SIG-M5 treated with dmso at 0.1 percent for 504 hours (cell line): ENCODE measurements at regions not wholly inside any gene's neighbourhood (a gene's known extent, or its start where the extent isn't known, plus 50 kb on each side); places are given as distances from the start of the nearest gene placed in this dataset.

Source experiments
- DNase-seq: peaks from one replicate; lab custom pipeline; 2025; ENCODE audit not compliant: unreplicated experiment; lab: John Stamatoyannopoulos, UW

DNA sequence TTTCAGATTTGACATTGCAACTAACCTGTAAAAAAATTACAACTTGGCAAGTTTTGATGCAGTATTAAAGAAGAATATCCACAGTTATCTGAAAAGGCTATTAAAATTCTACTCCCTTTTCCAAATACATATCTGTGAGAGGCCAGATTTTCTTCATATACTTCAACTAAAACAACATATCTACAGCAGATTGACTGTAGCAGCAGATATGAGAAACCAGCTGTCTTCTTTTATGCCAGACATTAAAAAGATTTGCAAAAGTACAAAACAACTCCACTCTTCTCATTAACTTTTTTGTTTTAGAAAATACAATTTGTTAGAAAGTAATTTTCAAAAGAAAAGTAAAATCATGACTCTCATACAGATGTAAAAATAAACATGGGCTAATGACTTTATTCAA is 281.1 kb upstream of the PCSK5 start:
- DNase-seq = no peak

DNA sequence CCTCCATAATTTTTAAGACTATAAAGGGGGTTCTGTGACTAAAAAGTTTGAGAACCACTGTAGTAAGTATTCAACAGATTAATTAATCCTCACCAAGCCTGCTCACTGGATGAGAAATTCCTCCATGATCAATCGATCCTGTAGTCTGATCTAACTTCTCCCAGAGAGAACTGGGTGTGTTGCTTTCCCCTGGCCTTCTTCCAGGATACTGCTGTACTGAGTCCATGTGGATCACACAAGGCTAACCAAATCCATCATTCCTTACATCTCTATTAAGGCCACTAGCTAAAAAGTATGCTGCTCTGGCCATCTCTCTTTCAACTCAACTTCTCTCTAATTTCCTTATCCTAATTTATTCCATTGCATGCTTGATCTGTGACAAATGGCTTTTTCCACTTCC is 280.2 kb upstream of the PCSK5 start:
- DNase-seq = no peak

DNA sequence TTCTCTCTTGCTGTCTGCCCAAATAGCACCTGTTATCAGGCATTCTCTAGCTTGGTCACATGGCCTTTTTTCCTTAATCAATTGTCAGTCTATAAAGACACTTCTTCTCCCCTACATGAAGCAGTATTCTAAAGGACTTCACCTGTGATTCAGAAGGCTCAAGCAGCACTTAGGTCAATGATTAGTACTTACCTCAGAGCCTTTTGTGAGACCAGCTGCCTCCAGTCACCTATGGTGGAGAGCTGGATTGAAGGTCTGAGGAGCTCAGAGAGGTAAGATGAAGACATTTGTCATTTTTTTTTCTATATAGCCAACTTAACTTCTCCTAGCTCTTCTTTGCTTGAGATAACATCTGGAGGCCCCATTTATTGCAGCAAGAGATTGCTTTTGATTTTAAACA is 278.3 kb upstream of the PCSK5 start:
- DNase-seq = no peak

DNA sequence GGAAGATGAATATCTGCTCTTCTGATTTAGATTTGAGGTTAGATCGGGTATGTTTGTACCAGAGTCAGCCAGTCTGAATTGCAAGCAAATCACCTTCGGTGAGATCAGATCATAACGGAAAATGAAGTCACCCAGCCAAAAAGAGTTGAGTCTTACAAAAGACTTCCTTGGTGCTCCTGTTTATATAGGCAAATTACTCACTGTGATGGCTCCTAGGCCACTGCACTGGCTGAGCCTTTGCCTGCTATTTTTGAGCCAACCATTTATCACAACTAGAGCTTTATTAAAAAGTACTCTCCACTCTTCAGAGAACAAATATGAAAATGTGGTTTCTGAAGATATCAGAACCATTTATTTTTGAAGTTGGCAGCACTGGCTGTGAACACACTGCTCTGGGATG is 277.7 kb upstream of the PCSK5 start:
- DNase-seq = no peak

DNA sequence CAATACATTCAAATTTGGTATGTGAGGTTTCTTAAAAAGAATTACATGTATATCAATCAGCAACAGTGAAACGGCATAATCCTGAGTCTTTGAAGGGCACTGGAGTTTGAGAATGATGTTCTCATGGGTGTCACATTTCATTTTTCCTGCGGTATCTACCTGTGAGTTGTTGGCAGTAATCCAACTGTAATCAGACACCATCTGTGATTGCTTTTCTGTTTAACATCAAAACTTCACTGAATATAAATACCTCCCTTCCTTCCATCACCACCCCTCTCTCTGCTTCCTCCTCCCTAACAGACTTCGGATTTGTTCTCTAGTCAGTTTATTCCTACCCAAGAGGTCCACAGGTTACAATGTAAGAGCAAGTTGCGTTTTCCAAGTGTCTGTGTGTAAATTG is 275.2 kb upstream of the PCSK5 start:
- no peak for DNase-seq

DNA sequence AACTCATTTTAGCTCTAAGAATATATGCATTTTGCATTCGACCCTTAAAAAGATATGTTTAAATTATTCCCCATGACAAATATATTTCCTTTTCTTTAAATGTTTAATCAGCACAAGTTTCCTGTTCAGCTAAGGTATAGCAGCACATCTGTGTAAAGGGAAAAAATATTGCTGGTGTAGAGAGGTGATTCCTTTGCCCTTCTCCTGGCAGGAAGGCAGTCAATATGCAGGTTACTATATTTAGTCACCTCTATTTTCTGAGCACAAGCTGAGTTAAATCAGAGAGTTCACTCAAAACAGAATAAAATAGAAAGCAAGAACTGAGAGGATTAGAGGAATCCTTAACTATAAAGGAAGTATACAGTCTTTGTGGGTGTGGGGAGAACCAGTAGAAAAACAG is 274.4 kb upstream of the PCSK5 start:
- no peak for DNase-seq

DNA sequence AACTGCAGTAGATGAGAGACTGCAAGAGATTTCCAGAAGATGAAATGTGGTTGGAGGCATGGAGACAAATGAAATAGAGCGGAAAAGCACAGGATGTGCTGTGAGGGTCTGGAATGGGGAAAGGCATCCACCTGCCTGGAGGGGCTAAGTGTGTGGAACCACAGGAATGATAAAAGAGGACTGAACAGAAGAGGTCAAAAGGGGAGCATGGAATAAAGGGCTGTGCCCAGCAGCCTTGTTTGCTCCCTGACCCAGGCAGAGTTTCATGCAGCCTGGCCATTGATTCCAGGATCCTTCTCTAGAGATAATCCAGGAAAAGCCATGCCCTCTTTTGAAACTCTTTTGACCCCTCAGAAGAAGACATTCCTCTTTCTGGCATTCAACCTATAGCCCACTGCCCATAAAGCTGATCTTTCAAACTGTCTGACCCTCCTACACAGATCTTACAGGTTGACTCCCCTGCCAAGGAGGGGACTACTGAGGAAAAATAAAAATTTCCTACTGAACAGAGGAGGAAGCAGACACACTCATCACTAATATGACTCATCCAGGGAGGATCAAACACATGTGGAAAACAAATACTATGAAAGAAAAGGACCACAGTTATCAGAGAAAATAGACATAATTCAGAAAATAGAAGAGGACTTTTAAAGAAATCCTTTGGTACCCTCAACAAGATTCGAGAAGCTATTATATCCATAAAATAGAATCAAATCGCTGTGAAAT is 273.5 kb upstream of the PCSK5 start:
- DNase-seq = no peak

DNA sequence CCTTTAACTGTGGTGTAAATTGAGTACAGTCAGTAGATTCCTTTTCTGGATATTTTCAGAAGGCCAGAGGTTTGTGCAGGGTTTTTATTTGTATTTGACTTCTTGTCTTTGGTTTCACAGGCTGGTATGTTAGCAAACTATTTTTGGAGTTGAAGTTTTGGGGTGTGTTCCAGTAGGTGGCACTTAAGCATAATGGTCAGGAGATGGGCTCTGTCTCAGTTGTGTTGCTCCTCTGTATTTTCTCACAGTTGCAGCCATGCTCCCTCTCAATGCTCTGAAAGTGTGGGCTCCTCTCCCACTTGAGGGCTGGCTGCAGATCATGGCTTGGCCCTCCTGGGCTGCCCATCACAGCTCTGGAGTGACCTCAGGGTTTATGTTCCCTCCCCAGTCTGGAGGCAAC is 267.0 kb upstream of the PCSK5 start:
- DNase-seq = no peak

DNA sequence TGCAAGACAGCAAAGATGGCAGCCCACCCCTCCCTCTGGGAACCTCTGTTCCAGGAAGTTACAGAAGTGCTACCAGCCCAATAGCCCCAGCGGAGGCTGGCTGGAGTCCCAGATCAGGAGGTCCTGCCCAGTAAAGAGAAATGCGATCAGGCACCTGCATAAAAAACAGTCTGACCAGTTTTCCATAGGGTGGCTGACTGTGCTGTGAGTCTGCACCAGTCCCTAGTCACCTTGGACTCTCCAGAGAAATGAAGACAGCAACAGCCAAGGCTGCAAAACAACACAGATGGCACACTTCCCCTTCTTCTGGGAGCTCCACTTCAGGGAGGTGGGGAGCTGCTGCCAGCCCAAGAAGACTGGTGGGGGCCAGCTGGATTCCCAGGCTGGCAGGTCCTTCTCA is 265.5 kb upstream of the PCSK5 start:
- no peak for DNase-seq

DNA sequence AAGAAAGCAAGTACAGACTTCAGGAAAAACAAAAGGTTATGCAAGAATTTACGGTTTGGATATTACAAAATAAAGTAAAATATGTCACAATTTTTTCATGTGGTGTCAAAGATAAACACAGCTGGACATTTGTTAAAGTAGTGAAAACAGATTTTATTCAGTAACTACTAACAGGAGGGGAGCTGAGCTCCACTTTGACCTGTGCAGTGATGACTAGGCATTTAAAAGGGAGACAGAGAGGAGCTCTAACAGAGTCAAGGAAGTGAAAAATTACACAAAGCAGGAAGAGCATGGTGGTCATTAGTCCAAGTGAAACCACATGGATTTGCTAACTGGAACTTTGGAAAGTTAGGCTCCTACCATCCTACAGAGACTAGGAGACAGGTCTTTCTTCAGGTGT is 263.6 kb upstream of the PCSK5 start:
- DNase-seq = no peak

DNA sequence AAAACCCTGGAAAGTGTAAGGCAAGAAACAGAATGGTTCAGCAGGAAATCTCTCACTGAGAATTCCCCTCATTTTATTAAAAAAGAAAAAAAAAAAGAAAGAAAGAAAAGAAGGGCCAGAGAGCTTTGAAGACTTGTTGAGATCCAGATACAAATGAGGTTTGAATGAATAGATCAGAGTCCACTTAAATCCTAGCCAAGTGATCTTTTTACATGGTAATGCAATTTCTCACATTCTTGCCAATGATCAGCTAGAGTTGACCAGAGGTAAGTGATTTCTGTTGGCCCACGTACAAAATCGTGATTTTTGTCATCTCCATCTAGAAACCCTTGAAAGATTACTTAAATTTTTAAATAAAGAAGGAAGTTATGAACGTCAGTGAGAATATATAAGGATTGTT is 261.5 kb upstream of the PCSK5 start:
- no peak for DNase-seq

DNA sequence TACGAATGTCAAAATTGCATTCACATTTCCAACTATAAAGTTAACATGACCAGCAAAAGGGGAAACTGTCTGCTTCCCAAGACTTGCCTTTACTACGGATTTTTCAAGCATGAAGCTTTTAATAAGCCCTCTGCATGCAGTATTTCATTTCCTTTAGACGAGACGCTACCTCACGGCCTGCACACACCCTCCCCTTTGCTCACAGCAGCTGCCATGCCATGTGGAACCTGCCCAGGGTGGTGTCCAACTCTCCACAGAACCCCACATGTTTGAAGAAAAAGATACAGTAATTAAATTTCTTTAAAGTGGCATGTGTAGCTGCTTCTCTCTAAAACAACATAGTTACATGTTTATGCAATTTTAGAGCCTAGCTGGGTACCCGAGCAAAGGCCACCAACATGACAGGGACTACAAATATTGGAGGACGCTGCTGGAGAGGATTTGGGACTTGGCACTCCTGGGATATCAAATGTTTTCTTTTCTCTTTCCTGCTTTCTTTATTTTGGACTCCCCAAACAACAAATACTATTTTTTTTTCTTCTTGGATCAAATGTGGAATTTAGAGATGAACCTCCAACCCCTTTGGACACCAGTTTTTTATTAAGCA is 256.9 kb upstream of the PCSK5 start:
- DNase-seq = no peak

DNA sequence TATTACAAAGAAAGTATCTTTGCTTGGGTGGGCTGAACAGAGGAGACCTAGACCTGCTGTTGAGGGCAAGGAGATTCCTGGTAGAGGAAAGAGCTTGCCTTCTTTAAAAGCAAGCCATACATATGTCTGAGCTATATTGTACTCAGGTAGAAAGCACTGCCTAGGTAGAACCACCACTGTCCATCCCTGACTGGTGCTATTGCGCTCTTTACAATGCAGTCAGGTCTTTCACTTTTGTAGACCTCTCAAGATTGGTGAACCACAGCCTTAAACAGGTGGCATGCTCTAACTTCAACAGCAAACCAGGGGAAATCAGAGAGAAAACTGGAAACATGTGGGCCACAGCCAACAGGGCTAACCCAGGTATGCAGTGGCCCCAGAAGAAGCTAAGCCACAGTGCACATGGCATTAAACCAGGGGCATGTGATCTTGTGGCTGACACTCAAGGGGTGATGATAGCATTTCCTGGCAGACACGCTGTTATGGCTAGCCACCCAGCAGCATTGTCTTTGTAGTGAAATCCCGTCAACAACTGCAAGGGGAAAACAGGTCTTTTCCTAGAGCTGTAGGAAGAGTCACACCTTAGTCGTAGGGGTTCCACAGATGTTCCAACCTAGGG is 253.9 kb upstream of the PCSK5 start:
- no peak for DNase-seq

DNA sequence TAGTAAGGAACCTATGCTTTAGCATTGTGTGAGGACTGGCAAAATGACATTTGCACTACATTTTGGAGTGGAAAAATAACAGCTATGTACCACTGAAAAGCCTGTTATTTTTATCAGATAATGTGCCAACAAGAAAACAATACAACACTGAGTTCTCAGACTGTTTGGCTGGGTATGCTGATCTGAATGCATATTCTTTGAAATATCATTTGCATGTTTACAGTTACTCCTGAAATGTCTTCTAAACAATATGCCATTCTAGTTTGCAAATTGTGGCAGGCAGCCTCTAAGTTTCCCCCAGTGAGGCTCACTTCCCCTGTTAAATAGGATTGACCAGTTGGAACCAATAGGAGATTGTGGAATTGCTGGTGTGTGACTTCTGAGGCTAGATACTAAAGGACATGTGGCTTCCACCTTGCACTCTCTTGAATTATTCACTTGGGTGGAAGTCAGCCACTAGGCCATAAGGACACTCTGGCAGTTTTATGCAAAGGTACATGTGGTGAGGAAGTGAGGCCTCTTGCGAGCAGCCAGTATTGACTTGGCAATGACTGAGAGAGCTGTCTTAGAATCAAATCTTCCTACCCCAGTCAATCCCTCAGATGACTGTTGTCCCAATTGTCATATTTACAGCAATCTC is 250.4 kb upstream of the PCSK5 start:
- DNase-seq = no peak

DNA sequence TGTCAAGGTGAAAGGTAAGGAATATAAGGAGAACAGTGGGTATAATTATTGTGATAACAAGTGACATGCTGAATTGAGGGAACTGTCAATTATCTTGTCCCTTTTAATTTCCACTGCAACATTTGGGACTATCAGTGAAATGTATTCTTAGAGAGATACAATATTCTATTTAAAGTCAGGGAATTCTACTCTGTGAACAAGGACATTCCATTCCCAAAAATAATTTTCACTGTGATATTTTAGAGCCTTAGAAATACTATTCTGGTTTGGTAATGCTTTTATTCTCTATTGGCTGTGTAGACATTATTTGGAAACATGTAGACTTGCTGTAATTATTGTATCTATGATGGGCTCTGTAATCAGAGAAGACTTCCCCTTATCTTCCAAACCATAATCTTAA is 248.0 kb upstream of the PCSK5 start:
- DNase-seq = no peak

DNA sequence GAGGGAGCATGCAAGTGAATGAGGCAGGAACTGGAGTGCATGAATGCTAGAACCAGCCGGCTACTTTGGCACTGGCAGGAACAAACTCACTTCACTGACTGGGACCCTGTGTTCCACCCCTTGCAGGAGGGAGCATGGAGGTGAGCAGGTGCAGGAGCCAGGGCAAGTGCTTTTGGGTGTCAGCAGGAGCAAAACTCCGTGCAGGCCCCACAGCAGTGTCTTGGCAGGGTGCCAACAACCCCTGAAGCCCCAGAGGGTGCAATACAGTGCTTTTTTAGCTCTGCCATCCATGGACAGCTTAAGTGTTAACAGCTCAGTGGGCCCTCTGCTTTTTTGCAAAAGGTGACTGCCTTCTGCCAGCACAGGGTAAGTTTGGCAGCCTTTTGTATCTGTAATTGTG is 245.8 kb upstream of the PCSK5 start:
- DNase-seq = no peak

DNA sequence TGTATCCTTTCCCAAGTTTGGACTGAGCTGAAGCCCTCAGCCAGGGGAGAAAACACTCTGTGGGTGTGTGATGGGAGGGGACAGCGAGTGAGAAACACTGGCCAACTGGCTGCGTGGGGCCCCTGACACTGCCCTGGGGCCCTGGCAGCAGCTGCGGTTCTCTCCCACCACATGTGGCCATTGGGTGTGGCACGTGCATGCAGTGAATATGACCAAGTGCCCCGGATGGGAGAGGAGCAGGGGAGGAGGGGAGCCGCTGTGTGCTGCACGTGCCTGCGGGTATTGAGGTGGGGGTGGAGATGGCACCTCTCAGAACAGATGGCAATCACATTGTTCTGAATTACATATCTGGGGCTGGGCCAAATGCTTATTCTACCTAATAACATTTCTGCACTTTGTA is 242.4 kb upstream of the PCSK5 start:
- DNase-seq = no peak

DNA sequence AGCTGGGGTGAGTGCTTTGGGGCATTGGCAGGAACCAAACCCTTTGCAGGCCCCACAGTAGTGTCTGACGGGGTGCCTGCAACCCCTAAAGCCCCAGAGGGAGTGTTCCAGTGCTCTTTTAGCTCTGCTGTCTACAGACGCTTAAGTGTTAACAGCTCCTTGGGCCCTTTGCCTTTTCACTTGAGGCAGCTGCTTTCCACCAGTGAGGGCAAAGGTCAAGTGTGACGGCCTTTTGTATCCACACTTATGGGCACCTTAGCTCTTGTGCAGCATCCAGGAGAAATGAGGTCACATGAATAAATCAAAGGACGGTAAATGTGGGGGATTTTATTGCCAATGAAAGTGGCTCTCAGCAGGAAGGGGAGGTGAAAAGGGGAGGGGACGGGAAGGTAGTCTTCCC is 241.4 kb upstream of the PCSK5 start:
- DNase-seq = no peak

DNA sequence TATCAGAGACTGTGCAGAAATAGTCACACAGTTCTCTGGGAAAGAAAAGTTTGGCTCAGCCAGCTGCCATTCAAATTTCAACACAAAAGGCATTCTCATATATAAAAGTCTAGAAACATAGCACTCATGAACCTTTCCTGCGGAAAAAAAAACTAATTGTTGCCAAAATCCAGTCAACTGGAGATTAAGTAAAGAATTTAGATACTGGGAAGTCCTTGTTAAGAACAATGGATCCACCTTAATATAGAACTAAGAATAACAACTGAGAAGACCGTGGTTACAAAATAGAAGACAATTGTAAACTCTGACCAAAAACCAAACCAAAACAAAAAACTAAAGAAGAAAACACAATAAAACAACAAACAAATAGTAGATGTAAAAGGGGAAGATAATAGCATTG is 238.8 kb upstream of the PCSK5 start:
- DNase-seq = no peak

DNA sequence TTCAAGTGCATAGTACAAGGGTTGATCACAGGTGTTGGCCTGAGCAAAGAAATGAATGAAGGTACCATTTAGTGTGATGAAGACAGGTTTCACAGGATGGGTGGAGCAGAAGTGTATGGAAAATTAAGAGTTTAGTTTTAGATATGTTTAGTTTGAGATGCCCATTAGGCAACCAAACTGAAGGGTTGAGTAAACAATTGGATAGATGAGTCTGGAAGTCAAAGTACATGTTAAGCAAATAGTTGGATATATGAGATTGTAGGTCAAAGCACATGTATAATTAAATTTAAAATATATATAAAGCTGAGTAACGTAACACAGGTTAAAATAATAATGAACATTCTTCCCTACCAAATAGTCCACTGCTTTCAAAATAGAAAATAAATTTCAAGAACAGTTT is 237.1 kb upstream of the PCSK5 start:
- DNase-seq = no peak

DNA sequence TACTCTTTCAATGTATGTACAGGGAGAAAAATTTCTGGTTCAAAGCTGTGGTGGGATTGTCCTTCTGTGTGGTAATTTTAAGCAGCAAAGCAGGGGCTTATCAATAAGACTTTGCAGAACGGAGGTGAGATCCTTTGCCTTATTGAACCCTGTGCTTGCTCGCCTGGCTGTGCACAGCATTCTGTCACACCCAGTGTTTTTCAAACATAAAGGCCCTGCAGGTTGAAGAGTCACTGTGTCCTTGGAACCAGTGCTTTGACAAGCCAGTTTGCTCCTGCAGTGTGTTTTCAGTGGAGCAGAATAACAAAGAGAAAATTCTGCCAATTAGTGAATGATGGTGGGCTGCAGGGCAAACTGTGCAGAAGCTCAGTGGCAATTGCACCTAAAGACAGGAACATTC is 236.7 kb upstream of the PCSK5 start:
- DNase-seq = no peak

DNA sequence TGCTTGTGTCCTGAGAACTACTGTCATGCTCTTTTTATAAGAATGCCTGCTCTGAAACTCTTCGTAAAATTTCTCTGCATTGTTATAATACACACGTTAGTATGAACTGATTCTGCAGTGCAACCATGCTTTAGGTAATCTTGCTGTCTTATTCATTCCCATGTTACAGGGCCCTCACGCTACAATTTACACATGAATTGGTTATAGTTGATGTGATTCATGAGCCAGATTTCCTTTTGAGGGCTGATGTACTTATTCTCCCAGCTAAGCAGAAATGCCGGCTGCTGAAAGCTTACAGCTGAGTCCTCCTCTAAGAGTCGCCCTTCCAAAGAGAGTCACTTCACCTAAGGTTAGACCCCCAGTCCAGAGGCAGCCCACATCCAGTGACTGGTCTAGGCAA is 233.5 kb upstream of the PCSK5 start:
- no peak for DNase-seq
